NCI-H510A treated with DMSO at 0.1 percent for 48 hours (cell line): ENCODE measurements at regions not wholly inside any gene's neighbourhood (a gene's known extent, or its start where the extent isn't known, plus 50 kb on each side); places are given as distances from the start of the nearest gene placed in this dataset.

Experiments
- DNase-seq: peaks from one replicate; lab custom pipeline; 2025; lab: John Stamatoyannopoulos, UW

GRCh38 chr15:61480863-61481262, 251.8 kb upstream of the RORA start:
- no peak for DNase-seq

- DNase-seq = no peak
Measured at GRCh38 chr15:61480295-61480694, 251.2 kb upstream of the RORA start.

- DNase-seq = no peak
Measured at GRCh38 chr15:61479613-61480012, 250.5 kb upstream of the RORA start.

- no peak for DNase-seq
Measured at GRCh38 chr15:61476741-61477140, 247.6 kb upstream of the RORA start.

GRCh38 chr15:61474796-61475195, 245.7 kb upstream of the RORA start:
- no peak for DNase-seq

- no peak for DNase-seq
Measured at GRCh38 chr15:61467823-61468222, 238.7 kb upstream of the RORA start.

- no peak for DNase-seq
Measured at GRCh38 chr15:61459785-61460707, 230.9 kb upstream of the RORA start.

- no peak for DNase-seq
Measured at GRCh38 chr15:61457050-61457733, 228.1 kb upstream of the RORA start.

GRCh38 chr15:61449186-61449702, 220.1 kb upstream of the RORA start:
- no peak for DNase-seq

GRCh38 chr15:61447981-61448380, 218.9 kb upstream of the RORA start:
- DNase-seq = no peak

- no peak for DNase-seq
Measured at GRCh38 chr15:61444585-61444984, 215.5 kb upstream of the RORA start.

GRCh38 chr15:61442821-61443220, 213.7 kb upstream of the RORA start:
- no peak for DNase-seq

GRCh38 chr15:61441891-61442290, 212.8 kb upstream of the RORA start:
- DNase-seq = no peak

GRCh38 chr15:61426466-61426865, 197.4 kb upstream of the RORA start:
- DNase-seq = no peak

- no peak for DNase-seq
Measured at GRCh38 chr15:61425934-61426333, 196.8 kb upstream of the RORA start.

GRCh38 chr15:61422773-61423172, 193.7 kb upstream of the RORA start:
- DNase-seq = no peak

GRCh38 chr15:61421938-61422337, 192.8 kb upstream of the RORA start:
- DNase-seq = no peak

GRCh38 chr15:61421470-61421869, 192.4 kb upstream of the RORA start:
- no peak for DNase-seq

GRCh38 chr15:61420546-61420945, 191.4 kb upstream of the RORA start:
- DNase-seq = no peak

- DNase-seq = no peak
Measured at GRCh38 chr15:61415617-61416120, 186.6 kb upstream of the RORA start.

GRCh38 chr15:61411902-61412510, 182.9 kb upstream of the RORA start:
- DNase-seq = no peak

- DNase-seq = no peak
Measured at GRCh38 chr15:61410662-61411061, 181.6 kb upstream of the RORA start.
